ENCODE measurements at regions not wholly inside any gene's neighbourhood (a gene's known extent, or its start where the extent isn't known, plus 50 kb on each side); places are given as distances from the start of the nearest gene placed in this dataset.
"Not testable (repeated sequence)": the region's sequence is repeated elsewhere in the genome, so short reads cannot be mapped to it uniquely, and the experiment has no call there.

- no peak for DNase-seq (ENCODE audit: low read depth in 2 of 3, low spot score in 2 of 3)
Observed at GRCh38 chr7:52615021-52615695, 420.3 kb upstream of the POM121L12 start.

DNA sequence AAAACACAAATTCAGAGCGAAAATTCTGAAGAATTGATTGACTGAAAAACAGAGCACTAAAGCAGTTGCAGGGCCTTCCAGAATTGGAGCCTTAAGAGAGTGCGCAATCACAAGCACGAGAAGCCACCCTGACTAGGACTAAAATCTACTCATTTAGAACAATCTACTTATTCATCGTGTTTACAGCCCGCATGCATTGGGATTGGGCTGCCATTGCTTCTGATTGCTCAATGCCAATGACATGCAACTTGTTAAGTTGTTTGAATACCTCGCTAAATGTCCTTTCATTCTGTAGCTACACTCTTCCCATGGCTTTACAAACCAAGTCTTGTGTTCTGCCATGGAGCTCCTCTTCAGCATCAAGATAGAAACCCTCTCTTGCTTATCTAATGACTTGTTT lies 425.9 kb upstream of the POM121L12 start:
- DNase-seq (ENCODE audit: low read depth in 2 of 3, low spot score in 2 of 3) = no peak

- no peak for DNase-seq (ENCODE audit: low read depth in 2 of 3, low spot score in 2 of 3)
Observed at GRCh38 chr7:52592698-52593097, 442.7 kb upstream of the POM121L12 start.

DNA sequence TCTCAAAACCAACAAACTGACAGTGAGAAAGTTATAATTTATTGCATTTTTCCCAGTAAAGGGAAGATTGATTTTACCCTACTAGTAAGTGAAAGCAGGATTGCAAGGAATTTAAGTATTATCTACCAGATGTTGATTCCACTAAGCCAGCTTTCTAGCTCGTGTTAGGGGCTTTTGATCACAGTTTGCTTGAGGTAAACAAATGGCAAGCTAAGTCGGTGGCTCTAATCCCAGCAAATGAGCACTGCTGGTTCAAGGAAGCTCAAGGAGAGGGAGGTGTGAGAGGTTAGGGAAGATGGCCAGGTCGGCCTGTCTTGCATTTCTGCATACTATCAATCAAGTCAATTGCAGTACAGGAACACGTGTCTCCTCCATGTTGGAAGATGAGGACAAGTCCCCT lies 448.7 kb upstream of the POM121L12 start:
- DNase-seq (ENCODE audit: low read depth in 2 of 3, low spot score in 2 of 3) = no peak

DNA sequence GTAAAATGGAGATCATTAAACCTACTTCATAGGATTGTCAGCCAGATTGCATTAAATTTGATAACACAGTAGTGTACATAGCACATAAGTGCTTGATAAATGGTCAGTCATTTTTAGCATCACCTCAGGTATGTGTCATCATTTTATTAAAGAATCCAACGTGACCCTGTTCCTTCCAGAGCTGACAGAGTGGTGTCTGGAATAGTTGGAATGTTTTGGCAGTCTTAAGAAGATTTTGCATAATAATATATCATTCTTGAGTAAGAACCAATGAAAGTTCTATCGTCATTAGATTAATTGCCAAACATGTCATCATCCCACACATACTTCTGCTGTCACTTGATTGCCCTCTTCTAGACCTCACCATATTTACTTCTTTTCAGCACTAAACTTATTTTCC lies 451.4 kb upstream of the POM121L12 start:
- DNase-seq (ENCODE audit: low read depth in 2 of 3, low spot score in 2 of 3) = no peak

DNA sequence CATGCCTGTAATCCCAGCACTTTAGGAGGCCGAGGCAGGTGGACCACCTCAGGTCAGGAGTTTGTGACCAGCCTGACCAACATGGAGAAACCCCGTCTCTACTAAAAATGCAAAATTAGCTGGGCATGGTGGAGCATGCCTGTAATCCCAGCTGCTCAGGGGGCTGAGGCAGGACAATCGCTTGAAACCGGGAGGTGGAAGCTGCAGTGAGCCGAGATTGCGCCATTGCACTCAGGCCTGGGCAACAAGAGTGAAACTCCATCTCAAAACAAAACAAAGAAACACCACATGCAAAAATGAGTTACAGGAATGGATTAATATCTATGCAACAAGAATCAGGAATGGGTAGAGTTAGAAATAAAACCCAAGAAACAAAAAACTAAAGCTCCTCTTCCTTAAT lies 462.3 kb upstream of the POM121L12 start:
- DNase-seq (ENCODE audit: low read depth in 2 of 3, low spot score in 2 of 3) = not testable (repeated sequence)

- no peak for DNase-seq (ENCODE audit: low read depth in 2 of 3, low spot score in 2 of 3)
Observed at GRCh38 chr7:52571026-52571425, 464.4 kb upstream of the POM121L12 start.

- no peak for DNase-seq (ENCODE audit: low read depth in 2 of 3, low spot score in 2 of 3)
Observed at GRCh38 chr7:52569151-52569550, 466.3 kb upstream of the POM121L12 start.

GRCh38 chr7:52565974-52566373 lies 469.5 kb upstream of the POM121L12 start:
- DNase-seq (ENCODE audit: low read depth in 2 of 3, low spot score in 2 of 3) = no peak

DNA sequence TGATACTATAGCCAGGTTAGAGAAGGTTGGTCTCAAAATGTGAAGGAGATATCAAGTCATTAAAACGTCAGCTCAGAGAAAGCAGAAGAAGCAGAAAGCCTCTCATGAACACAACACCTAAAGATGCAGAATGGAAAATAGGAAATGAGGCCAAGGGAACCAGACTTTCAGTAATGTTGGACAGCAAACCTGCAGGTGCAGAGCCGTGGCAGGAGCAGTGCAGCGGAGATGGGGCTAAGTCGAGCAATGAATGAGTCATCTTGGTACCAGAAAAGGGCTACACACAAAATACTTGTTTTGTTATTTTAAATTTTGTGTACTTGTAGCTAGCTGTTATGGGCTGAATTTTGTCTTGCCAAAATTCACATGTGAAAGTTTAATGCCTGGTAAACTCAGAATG lies 479.6 kb upstream of the POM121L12 start:
- DNase-seq (ENCODE audit: low read depth in 2 of 3, low spot score in 2 of 3) = no peak

DNA sequence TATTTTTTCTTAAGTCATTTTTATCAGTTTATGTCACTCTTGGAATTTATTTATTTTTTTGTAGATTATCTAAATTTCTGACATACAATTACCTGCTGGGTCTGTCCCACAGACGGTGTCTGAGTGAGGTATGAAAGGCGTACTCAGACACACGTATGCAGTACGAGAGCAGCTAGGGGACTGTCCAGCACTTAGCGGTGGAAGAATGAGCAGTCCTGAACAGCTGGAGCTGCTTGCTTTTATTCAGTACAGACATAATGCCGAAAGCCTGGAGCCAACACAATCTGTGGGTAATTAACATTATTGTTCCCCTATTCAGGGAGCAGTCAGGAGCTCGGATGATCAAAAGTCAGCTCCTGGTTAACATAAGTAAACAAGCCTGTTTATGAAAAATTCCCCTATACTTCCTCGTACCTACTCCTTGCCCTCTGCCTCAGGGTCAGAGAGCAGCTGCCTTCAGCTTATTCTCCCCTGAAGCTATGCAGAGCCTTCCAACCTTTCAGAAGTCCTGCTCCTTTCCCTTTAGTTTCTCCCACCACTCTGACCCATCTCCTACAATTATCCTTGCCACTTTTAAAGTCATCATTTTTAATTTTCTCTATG lies 488.0 kb upstream of the POM121L12 start:
- no peak for DNase-seq (ENCODE audit: low read depth in 2 of 3, low spot score in 2 of 3)

- DNase-seq (ENCODE audit: low read depth in 2 of 3, low spot score in 2 of 3) = not testable (repeated sequence)
Observed at GRCh38 chr7:52541198-52541765, 494.2 kb upstream of the POM121L12 start.

DNA sequence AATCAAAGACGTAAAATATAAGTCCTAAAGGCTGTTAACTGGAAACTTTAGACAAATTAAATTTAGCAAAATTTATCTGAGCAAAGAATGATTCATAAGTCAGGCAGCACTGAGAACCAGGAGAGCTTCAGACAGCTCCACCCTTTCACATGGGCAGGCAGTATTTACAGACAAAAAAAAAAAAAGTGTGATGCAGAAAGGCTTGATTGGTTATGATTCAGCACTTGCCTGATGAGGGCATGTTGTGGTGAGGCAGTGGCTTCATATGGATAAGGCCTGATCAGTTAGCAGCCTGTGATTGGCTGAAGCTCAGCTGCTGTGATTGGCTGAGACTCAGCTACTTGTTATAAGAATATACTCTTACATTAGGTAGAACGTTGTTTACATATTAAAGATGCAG lies 495.4 kb upstream of the POM121L12 start:
- no peak for DNase-seq (ENCODE audit: low read depth in 2 of 3, low spot score in 2 of 3)

GRCh38 chr7:52539414-52539813 lies 496.0 kb upstream of the POM121L12 start:
- DNase-seq (ENCODE audit: low read depth in 2 of 3, low spot score in 2 of 3) = no peak

- DNase-seq (ENCODE audit: low read depth in 2 of 3, low spot score in 2 of 3) = no peak
Observed at GRCh38 chr7:52537051-52537450, 498.4 kb upstream of the POM121L12 start.

GRCh38 chr7:52525772-52526341 lies 509.6 kb upstream of the POM121L12 start:
- DNase-seq (ENCODE audit: low read depth in 2 of 3, low spot score in 2 of 3) = no peak

DNA sequence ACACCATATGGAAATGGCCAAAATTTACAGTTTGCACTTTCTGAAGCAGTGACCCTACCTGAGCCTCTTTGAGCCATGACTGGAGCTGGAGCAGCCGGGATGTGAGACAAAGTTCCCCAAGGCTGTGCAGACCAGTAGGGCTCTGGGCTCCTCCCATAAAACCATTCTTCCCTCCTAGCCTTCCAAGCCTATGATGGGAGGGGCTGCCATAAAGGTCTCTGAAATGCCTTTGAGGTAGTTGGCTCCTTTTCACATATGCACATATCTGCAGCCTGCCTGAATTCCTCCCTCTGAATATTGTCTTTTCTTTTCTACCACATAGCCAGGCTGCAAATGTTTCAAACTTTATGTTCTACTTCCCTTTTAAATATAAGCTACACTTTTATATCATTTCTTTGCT lies 516.6 kb upstream of the POM121L12 start:
- no peak for DNase-seq (ENCODE audit: low read depth in 2 of 3, low spot score in 2 of 3)

- DNase-seq (ENCODE audit: low read depth in 2 of 3, low spot score in 2 of 3) = no peak
Observed at GRCh38 chr7:52512656-52513055, 522.8 kb upstream of the POM121L12 start.

DNA sequence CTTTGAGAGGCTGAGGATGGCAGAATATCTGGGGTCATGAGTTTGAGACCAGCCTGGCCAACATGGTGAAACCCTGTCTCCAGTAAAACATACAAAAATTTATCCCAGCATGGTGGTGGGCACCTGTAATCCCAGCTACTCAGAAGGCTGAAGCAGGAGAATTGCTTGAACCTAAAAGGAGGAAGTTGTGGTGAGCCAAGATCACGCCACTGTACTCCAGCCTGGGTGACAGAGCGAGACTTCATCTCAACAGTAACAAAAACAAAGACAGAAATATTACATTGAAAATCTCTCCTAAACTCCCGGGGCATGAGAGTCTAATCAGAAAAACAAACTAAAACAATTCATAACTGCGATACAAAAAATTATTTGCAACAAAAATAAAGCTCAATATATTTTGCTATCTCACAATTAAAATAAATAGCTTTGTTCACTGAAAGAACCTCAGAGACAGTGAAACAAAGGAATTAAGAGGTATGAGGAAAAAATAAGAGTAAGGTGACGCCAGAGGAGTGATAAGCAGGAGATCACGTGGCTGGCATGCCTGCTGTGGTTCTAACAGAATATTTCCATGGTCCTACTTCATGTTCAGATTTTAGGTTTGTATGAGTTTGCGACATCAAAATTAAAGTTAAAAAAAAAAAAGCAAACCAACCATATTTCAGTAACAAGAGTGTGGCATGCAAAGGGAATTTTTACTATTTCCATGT lies 527.7 kb upstream of the POM121L12 start:
- DNase-seq (ENCODE audit: low read depth in 2 of 3, low spot score in 2 of 3) = no peak

DNA sequence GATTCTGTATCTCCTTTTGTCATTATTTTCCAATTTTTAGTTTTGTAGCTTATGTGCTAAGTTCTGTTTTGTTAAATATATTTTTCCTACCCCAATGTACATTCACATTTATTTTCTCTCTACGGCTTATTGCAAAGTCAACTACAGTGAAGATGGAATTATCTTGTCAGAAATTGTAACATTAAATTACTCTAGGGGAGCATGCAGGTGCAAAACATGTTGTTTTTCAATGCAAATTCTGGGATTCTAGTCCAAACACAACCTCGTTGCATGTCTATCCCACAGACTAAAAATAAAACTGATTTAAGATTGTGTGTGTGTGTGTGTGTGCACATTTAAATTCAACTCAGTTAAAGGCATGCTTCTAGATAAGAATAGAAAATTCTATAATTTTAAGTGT lies 529.1 kb upstream of the POM121L12 start:
- no peak for DNase-seq (ENCODE audit: low read depth in 2 of 3, low spot score in 2 of 3)

DNA sequence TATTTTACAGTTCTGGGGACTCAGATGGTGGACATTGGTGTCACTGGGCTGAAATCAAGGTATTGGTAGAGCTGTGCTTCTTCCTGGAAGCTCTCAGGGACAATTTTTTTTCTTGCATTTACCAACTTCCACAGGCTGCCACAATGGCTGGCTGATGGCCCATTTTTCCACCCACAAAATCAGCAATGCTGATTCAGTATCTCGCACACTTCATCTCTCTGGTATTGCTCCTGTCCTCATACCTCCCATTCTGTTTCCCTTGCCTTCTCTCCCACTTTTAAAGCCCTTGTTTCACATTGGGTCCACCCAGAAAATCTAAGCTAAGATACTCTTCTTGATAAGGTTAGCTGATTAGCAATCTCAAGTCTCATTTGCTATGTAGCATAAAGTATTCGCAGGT lies 530.9 kb upstream of the POM121L12 start:
- DNase-seq (ENCODE audit: low read depth in 2 of 3, low spot score in 2 of 3) = no peak

DNA sequence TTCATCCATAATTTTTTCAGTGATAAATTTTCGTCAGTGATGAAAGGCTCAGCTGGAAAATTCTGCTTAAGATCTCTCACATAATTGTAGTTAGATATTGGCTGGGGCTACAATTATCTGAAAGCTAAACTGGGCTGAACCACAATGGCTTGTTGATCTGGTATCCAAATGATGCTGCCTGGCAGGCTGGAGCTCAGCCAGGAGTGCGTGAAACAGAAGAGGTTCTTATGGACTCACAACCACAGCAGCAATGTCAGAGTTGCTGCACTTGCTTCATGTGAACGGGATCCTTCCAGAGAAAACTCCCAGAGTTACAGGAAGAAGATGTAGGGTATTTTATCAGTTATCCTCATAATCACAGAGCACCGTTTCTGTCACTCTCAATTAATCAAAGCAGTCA lies 533.2 kb upstream of the POM121L12 start:
- DNase-seq (ENCODE audit: low read depth in 2 of 3, low spot score in 2 of 3) = no peak
